ENCODE measurements at regions not wholly inside any gene's neighbourhood (a gene's known extent, or its start where the extent isn't known, plus 50 kb on each side); places are given as distances from the start of the nearest gene placed in this dataset.
A peak's percentile ranks its signal among the peaks of the same experiment; 100 is the strongest.

DNA sequence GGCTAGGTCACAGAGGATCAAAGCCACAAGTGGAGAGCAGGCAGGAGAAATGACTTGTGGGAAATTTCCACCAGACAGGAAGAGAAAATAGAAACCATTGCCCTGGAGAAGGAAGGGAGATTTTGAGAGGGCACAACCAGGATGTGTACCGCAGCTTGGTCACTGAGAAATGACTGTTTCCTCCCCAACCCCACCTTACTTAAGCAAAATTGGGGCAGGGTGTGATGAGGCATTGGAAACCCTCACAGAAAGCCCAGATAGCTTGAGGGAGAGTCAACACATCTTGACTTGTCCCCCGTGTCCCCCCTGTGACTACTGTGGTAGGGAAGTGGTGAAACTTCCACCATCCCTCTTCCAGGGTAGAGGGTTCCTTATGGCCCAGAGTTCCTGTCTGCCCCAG is 113.5 kb upstream of the FAM20A start:
- TF ChIP-seq, protein P1, sequence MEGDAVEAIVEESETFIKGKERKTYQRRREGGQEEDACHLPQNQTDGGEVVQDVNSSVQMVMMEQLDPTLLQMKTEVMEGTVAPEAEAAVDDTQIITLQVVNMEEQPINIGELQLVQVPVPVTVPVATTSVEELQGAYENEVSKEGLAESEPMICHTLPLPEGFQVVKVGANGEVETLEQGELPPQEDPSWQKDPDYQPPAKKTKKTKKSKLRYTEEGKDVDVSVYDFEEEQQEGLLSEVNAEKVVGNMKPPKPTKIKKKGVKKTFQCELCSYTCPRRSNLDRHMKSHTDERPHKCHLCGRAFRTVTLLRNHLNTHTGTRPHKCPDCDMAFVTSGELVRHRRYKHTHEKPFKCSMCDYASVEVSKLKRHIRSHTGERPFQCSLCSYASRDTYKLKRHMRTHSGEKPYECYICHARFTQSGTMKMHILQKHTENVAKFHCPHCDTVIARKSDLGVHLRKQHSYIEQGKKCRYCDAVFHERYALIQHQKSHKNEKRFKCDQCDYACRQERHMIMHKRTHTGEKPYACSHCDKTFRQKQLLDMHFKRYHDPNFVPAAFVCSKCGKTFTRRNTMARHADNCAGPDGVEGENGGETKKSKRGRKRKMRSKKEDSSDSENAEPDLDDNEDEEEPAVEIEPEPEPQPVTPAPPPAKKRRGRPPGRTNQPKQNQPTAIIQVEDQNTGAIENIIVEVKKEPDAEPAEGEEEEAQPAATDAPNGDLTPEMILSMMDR (IDR thresholded peaks at IDR 0.05; ENCODE audit: insufficient read depth, low read length) = no peak
- H3K4me3 ChIP-seq (ENCODE audit: low read depth, low read length) = no peak overlapping the region
- no peak for DNase-seq (ENCODE audit: low read depth)

DNA sequence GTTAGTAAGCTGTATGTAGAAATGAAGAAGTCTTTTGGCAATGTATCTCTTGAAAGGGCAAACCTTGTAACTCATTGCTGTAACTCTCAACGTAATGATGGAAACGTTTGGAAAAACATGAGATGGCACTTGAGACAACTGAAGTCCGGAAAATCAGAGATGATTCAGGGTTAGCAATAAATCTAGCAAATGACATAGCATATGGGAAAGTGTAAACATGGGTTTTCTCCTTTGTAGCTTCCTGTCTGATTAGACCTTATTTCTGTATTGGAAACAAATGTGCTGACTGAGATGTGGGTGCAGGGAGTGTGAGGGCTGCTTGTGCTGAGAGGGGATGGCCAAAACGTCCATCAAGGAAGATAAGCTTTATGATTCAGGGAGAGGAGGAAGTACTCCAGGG is 110.7 kb upstream of the FAM20A start:
- TF ChIP-seq, protein P1 (IDR thresholded peaks at IDR 0.05; ENCODE audit: insufficient read depth, low read length) = no peak
- DNase-seq (ENCODE audit: low read depth) = peak; percentile 90
- H3K4me3 ChIP-seq (ENCODE audit: low read depth, low read length) = no peak overlapping the region

DNA sequence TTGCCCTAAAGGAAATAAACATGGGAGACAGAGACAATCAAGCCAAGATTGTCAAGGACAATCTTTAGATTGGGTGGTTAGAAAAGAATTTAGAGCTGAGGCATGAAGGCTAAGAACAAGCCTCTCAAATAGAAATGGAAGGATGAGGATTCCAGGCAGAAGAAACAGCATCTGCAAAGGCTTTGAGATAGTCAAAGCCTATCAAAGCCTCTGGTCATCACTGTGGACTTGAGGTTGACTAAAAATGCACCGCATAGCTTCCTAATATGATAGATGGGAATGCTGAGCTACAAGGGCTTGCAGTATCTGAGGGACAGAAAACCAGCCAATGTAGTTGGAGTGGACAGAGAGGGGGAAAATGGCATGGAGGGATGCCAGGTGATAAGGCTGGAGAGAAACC is 109.8 kb upstream of the FAM20A start:
- no peak overlapping the region for H3K4me3 ChIP-seq (ENCODE audit: low read depth, low read length)
- peak; percentile 29 for DNase-seq (ENCODE audit: low read depth)
- TF ChIP-seq, protein P1 (IDR thresholded peaks at IDR 0.05; ENCODE audit: insufficient read depth, low read length) = no peak

DNA sequence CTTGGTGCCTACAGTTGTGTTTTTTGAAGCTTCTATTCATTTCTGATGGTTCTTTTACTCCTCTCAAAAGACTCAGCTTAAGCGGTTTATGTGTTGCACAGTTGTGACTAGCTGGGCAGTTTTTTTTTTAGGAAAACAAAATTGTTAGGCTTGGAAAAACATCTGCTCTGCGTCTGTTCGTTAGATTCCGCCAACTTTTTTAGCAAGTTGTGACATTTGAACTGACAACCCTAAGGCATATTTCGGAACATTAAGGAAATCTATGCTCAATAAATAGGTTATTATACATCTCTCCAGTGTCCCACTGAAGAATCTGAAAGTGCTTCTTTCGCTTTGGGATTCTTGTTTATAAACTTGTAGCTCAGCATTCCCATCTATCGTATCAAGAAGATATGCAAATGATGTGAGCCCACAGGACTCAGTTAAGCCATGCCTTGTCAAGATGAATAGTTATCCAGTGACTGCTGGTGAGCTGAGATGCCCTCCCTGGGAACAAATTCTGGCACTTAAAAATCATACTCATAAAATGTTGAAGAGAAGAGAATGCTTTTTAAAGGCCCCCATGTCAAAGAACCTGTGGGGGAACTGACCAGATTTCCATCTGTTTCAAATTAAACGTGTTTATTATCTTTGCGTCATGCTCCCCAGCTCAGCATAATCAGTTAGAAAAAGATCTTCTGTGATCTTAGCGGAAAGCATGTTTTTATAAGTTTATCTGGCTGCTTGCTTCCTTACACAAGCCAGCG is 109.0 kb upstream of the FAM20A start:
- no peak overlapping the region for H3K4me3 ChIP-seq (ENCODE audit: low read depth, low read length)
- TF ChIP-seq, protein P1 (IDR thresholded peaks at IDR 0.05; ENCODE audit: insufficient read depth, low read length) = no peak
- DNase-seq (ENCODE audit: low read depth) = peak; percentile 92

DNA sequence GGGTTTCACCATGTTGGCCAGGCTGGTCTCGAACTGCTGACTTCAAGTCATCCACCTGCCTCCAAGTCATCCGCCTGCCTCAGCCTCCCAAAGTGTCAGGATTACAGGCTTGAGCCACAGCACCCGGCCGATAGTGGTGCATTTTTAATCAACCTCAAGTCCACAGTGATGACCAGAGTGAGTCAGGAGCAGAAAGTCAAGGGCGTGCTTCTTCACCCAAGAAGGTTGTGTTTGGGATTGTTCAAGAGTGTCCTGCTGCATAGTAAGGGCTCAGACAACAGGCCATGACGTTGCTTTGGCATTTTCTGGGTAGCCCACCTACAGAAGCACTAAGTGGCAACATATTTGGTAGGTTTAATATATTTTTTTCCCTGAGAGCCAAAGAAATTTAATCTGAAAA is 108.3 kb upstream of the FAM20A start:
- no peak for DNase-seq (ENCODE audit: low read depth)
- no peak overlapping the region for H3K4me3 ChIP-seq (ENCODE audit: low read depth, low read length)
- TF ChIP-seq, protein P1 (IDR thresholded peaks at IDR 0.05; ENCODE audit: insufficient read depth, low read length) = no peak

DNA sequence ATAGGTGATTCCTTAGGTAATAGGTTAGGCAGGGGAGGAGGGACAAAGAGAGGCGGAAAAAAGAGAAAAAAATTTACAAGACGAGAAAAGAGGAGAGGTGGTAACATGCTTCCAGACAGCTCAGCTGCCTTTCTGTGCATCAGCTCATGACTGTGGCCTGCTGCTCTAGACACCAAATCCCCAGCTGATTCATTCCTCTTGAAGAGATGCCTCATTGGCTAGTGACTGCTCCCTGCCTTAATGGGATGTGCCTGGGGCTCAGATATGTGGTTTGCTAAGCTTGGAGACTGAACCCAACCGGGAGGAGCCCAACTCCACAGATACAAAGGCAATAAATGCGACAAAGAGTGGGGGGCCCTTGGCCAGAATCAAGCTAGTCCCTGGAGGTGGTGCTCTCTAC is 105.9 kb upstream of the FAM20A start:
- TF ChIP-seq, protein P1 (IDR thresholded peaks at IDR 0.05; ENCODE audit: insufficient read depth, low read length) = no peak

More for the DNA sequence above, 105.9 kb upstream of the FAM20A start:
- peak; percentile 65 for DNase-seq (ENCODE audit: low read depth)
- no peak overlapping the region for H3K4me3 ChIP-seq (ENCODE audit: low read depth, low read length)

Measured in fibroblast of the aortic adventitia (primary cell).